Keratinocyte (primary cell): ENCODE measurements at regions not wholly inside any gene's neighbourhood (a gene's known extent, or its start where the extent isn't known, plus 50 kb on each side); places are given as distances from the start of the nearest gene placed in this dataset.

Experiments used
- DNase-seq: peaks from one replicate; pipeline ENCODE4 v3.0.0-alpha.2; 2011; ENCODE audit warnings: low read depth, missing footprints, low spot score
- FAIRE-seq: peaks from 2 replicates; lab custom pipeline; 2011; peaks lifted over from hg19 to GRCh38; lab: Jason Lieb, UNC
- H2AFZ ChIP-seq: 2 replicates; pipeline ENCODE4 v1.6.0; 2012; ENCODE audit warnings: low read length, control low read depth, inconsistent platforms; ENCODE audit not compliant: control insufficient read depth
- H3K27ac ChIP-seq: 2 replicates; pipeline ENCODE4 v1.5.1; 2011; ENCODE audit warnings: low read length; ENCODE audit not compliant: control insufficient read depth, insufficient read depth
- H3K27me3 ChIP-seq: 3 replicates; pipeline ENCODE4 v1.6.0; 2011; ENCODE audit warnings: low read length; ENCODE audit not compliant: control insufficient read depth, insufficient read depth; ENCODE audit errors: extremely low read depth
- H3K36me3 ChIP-seq, 2 experiments: 2 replicates in 1 of 2; 3 replicates in 1 of 2; pipeline ENCODE4 v1.5.1; 2011; ENCODE audit warnings: low read length in 2 of 2, mild to moderate bottlenecking in 1 of 2; ENCODE audit not compliant: control insufficient read depth in 2 of 2, insufficient read depth in 2 of 2; ENCODE audit errors: extremely low read depth in 1 of 2
- H3K4me1 ChIP-seq: 3 replicates; pipeline ENCODE4 v1.5.1; 2011; ENCODE audit warnings: low read length; ENCODE audit not compliant: control insufficient read depth, insufficient read depth; ENCODE audit errors: extremely low read depth
- H3K4me2 ChIP-seq: 3 replicates; pipeline ENCODE4 v1.6.0; 2011; ENCODE audit warnings: low read depth, low read length; ENCODE audit not compliant: control insufficient read depth, insufficient read depth; ENCODE audit errors: extremely low read depth
- H3K4me3 ChIP-seq, 3 experiments: fragments of 200-600 bp in 1 of 3; sonication (generic) in 1 of 3; 2 replicates in 2 of 3; 3 replicates in 1 of 3; pipeline ENCODE4 v1.5.1; 2011 to 2016; ENCODE audit warnings: low read length in 3 of 3, mild to moderate bottlenecking in 3 of 3, control low read depth in 2 of 3, inconsistent platforms in 1 of 3, low read depth in 1 of 3, mixed read lengths in 1 of 3, mixed run types in 1 of 3, moderate library complexity in 1 of 3; ENCODE audit not compliant: control insufficient read depth in 2 of 3, insufficient read depth in 2 of 3; ENCODE audit errors: extremely low read depth in 1 of 3
- H3K79me2 ChIP-seq: 2 replicates; pipeline ENCODE4 v1.6.0; 2012; ENCODE audit warnings: low read length; ENCODE audit not compliant: control insufficient read depth, insufficient read depth
- H3K9ac ChIP-seq: 3 replicates; pipeline ENCODE4 v1.6.0; 2011; ENCODE audit warnings: low read length; ENCODE audit not compliant: control insufficient read depth, insufficient read depth; ENCODE audit errors: extremely low read depth
- H3K9me1 ChIP-seq: 3 replicates; pipeline ENCODE4 v1.6.0; 2011; ENCODE audit warnings: low read length; ENCODE audit not compliant: control insufficient read depth, insufficient read depth; ENCODE audit errors: extremely low read depth
- H3K9me3 ChIP-seq: 2 replicates; pipeline ENCODE4 v1.5.1; 2012; ENCODE audit warnings: low read depth, low read length; ENCODE audit not compliant: control insufficient read depth
- H4K20me1 ChIP-seq: 3 replicates; pipeline ENCODE4 v1.6.0; 2011; ENCODE audit warnings: low read length; ENCODE audit not compliant: control insufficient read depth, insufficient read depth; ENCODE audit errors: extremely low read depth
- EZH2 ChIP-seq: IDR thresholded peaks from one replicate; pipeline ENCODE4 v1.6.1; 2012; ENCODE audit warnings: inconsistent platforms, mild to moderate bottlenecking, low read length, moderate library complexity
- dilution Hi-C: fragments of 300-500 bp; cut with MboI; formaldehyde crosslinking; loops from one replicate; pipeline ENCODE4 v1.7.0; 2020; ENCODE audit warnings: low sequenced_read_pairs; ENCODE audit not compliant: extremely low pct_ligation_motif_present
- TF ChIP-seq, protein P1 (sequence below), 3 experiments: IDR thresholded peaks in 1 of 3; conservative IDR thresholded peaks in 1 of 3; optimal IDR thresholded peaks in 1 of 3; 2 replicates in 2 of 3; 3 replicates in 1 of 3; pipeline versions ENCODE3 to v1.5.1; 2011; ENCODE audit warnings: low read length in 3 of 3, mild to moderate bottlenecking in 3 of 3, moderate library complexity in 2 of 3, control low read depth in 1 of 3, inconsistent platforms in 1 of 3; ENCODE audit not compliant: insufficient read depth in 2 of 3; ENCODE audit errors: extremely low read depth in 1 of 3

DNA sequence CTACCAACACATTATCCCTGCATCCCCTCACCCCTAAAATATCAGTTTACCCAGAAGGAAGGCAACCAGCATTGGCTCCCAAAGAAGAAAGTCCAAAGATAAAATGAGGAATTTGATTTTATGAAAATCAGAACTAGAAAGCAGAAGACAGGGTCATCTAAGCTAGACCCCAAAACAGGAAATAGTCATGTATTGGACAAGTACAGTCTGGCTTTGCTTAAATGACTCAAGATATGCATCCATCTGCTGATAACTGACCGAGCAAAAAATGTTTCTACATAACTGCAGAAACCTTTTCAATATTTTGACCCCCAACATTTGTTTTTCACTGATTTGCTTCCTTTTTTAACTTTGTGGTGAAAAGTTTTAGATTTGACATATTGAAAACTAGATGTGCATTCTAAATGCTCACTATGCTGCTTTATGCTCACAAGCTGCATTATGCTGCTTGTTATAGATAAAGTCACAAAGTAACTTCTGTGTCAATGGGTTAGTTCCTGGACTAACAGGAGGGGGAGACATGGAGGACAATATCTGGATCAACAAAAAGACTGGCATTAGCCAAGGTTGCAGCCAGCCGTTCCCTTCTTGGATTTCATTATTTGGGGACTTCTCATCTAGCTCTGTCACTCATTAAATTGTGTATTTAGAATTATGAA lies 227.0 kb downstream of the INHBA start:
- H3K4me2 ChIP-seq: no peak overlapping the region
- no peaks in the 10 kb centered on the region for H3K36me3 ChIP-seq
- H3K4me3 ChIP-seq: no peak overlapping the region
- no peaks in the 10 kb centered on the region for H3K4me1 ChIP-seq
- FAIRE-seq: no peak
- H3K9me1 ChIP-seq: no peaks in the 10 kb centered on the region
- peaks cover 4% of the 10 kb centered on the region for H3K9me3 ChIP-seq
- TF ChIP-seq, protein P1, sequence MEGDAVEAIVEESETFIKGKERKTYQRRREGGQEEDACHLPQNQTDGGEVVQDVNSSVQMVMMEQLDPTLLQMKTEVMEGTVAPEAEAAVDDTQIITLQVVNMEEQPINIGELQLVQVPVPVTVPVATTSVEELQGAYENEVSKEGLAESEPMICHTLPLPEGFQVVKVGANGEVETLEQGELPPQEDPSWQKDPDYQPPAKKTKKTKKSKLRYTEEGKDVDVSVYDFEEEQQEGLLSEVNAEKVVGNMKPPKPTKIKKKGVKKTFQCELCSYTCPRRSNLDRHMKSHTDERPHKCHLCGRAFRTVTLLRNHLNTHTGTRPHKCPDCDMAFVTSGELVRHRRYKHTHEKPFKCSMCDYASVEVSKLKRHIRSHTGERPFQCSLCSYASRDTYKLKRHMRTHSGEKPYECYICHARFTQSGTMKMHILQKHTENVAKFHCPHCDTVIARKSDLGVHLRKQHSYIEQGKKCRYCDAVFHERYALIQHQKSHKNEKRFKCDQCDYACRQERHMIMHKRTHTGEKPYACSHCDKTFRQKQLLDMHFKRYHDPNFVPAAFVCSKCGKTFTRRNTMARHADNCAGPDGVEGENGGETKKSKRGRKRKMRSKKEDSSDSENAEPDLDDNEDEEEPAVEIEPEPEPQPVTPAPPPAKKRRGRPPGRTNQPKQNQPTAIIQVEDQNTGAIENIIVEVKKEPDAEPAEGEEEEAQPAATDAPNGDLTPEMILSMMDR (optimal IDR thresholded peaks at IDR 0.05 in 1 of 3, IDR thresholded peaks at IDR 0.05 in 1 of 3, conservative IDR thresholded peaks at IDR 0.05 in 1 of 3; ENCODE audit: extremely low read depth in 1 of 3, insufficient read depth in 2 of 3, low read length in 3 of 3): no peak
- no peak for TF ChIP-seq EZH2
- no peaks in the 10 kb centered on the region for H3K27me3 ChIP-seq
- no peak overlapping the region for H2AFZ ChIP-seq
- no peak overlapping the region for H3K9ac ChIP-seq
- no peak for DNase-seq
- H3K79me2 ChIP-seq: no peaks in the 10 kb centered on the region
- H4K20me1 ChIP-seq: no peaks in the 10 kb centered on the region
- H3K27ac ChIP-seq: no peak overlapping the region
- dilution Hi-C loops: no loop called here

DNA sequence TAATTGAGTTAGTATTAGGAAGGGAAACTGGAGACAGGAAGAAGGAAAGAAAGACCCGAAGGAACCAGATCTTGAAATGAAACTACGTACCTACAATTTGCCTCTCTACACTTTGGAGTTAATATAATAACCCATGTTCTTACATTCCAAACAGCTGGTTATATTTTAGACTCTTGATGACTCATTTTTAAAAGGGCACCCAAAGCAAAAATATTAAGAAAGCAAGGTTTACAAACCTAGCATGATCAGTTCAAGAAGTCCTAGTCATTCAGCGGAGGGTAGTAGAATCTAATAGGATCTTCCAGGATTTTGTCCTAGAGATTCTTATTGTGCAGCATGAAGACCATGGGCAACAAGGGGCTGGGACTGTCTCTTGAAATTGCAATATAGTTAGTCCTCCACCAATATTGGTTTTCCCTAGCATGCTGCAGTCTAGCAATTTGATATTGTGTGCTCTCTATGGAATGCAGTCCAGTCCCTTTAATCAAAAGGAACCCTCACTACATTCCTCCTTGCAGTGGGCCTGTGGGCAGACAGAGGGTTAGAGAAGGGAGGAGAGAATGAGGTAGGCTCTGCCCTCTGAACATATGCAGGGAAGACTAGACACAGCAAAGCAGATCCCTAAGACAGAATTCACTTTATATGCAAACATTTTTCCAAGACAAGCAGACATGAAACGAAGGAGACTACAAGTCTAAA lies 230.3 kb downstream of the INHBA start:
- dilution Hi-C loops: no loop called here
- Histone ChIP-seq H4K20me1 (no peaks in the 10 kb centered on the region), H3K4me1 (no peaks in the 10 kb centered on the region), H3K9me1 (no peaks in the 10 kb centered on the region), H3K79me2 (no peaks in the 10 kb centered on the region), H3K36me3 (no peaks in the 10 kb centered on the region), H3K4me3 (no peak overlapping the region), H3K9ac (no peak overlapping the region), H3K27ac (no peak overlapping the region), H3K9me3 (no peaks in the 10 kb centered on the region), H3K4me2 (no peak overlapping the region), H2AFZ (no peak overlapping the region), H3K27me3 (no peaks in the 10 kb centered on the region)
- no peak for DNase-seq
- FAIRE-seq: no peak
- TF ChIP-seq, protein P1 (optimal IDR thresholded peaks at IDR 0.05 in 1 of 3, IDR thresholded peaks at IDR 0.05 in 1 of 3, conservative IDR thresholded peaks at IDR 0.05 in 1 of 3; ENCODE audit: extremely low read depth in 1 of 3, insufficient read depth in 2 of 3, low read length in 3 of 3): no peak
- no peak for TF ChIP-seq EZH2
